HUES48 (cell line): ENCODE measurements at regions not wholly inside any gene's neighbourhood (a gene's known extent, or its start where the extent isn't known, plus 50 kb on each side); places are given as distances from the start of the nearest gene placed in this dataset.

Experiments
- H3K27ac ChIP-seq: one replicate; pipeline ENCODE4 v1.7.0; 2013; ENCODE audit warnings: low read depth, low read length, inconsistent platforms
- H3K27me3 ChIP-seq: 2 replicates; pipeline ENCODE4 v1.6.1; 2013; ENCODE audit warnings: mild to moderate bottlenecking, low read length; ENCODE audit not compliant: control insufficient read depth, insufficient read depth
- H3K36me3 ChIP-seq: 2 replicates; pipeline ENCODE4 v1.6.1; 2013; ENCODE audit warnings: low read length; ENCODE audit not compliant: control insufficient read depth, insufficient read depth
- H3K4me1 ChIP-seq: 2 replicates; pipeline ENCODE4 v1.6.1; 2013; ENCODE audit warnings: mild to moderate bottlenecking, low read length; ENCODE audit not compliant: control insufficient read depth, insufficient read depth
- H3K4me3 ChIP-seq: 2 replicates; pipeline ENCODE4 v1.5.1; 2013; ENCODE audit warnings: mild to moderate bottlenecking, low read depth, low read length
- H3K9ac ChIP-seq: 2 replicates; pipeline ENCODE4 v1.6.1; 2013; ENCODE audit warnings: mild to moderate bottlenecking, low read depth, low read length, moderate library complexity
- H3K9me3 ChIP-seq: 2 replicates; pipeline ENCODE4 v1.6.1; 2013; ENCODE audit warnings: low read length; ENCODE audit not compliant: control insufficient read depth, insufficient read depth

GRCh38 chr1:232431326-232431725, 198.6 kb downstream of the SIPA1L2 start:
- Histone ChIP-seq H3K27me3 (no peaks in the 10 kb centered on the region), H3K4me3 (no peak overlapping the region), H3K27ac (no peak overlapping the region), H3K9ac (no peak overlapping the region), H3K4me1 (no peaks in the 10 kb centered on the region; the same call in 1 of the 2 replicates), H3K36me3 (peaks cover 15% of the 10 kb centered on the region), H3K9me3 (no peaks in the 10 kb centered on the region)

DNA sequence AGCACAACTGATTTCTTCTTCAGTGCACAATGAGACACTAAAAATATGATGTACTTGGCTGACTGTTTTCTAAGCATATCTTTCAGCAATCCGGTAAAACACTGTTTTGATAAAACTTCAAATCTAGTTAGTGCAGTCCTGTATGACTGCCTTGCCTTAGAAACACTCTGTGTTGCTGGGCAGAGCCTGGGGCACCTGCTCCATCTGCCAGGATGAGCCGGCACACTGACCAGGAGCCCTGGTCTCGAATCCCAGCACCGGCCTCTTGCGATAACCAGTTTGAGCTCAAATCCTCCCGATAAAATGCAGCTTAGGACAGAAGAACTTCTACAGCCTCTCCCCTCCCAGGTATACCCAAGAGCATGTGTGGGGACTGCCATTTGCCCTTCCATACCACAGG, 199.5 kb downstream of the SIPA1L2 start:
- no peak overlapping the region for H3K9ac ChIP-seq
- H3K4me3 ChIP-seq: no peak overlapping the region
- H3K36me3 ChIP-seq: peaks cover 15% of the 10 kb centered on the region
- no peaks in the 10 kb centered on the region for H3K9me3 ChIP-seq
- H3K4me1 ChIP-seq: no peaks in the 10 kb centered on the region; the same call in 1 of the 2 replicates
- H3K27me3 ChIP-seq: no peaks in the 10 kb centered on the region
- no peak overlapping the region for H3K27ac ChIP-seq

- Histone ChIP-seq H3K27me3 (no peaks in the 10 kb centered on the region), H3K36me3 (peaks cover 10% of the 10 kb centered on the region), H3K4me3 (no peak overlapping the region), H3K4me1 (no peaks in the 10 kb centered on the region; the same call in 1 of the 2 replicates), H3K27ac (no peak overlapping the region), H3K9me3 (no peaks in the 10 kb centered on the region), H3K9ac (no peak overlapping the region)
Observed at GRCh38 chr1:232428786-232429530, 201.0 kb downstream of the SIPA1L2 start.

DNA sequence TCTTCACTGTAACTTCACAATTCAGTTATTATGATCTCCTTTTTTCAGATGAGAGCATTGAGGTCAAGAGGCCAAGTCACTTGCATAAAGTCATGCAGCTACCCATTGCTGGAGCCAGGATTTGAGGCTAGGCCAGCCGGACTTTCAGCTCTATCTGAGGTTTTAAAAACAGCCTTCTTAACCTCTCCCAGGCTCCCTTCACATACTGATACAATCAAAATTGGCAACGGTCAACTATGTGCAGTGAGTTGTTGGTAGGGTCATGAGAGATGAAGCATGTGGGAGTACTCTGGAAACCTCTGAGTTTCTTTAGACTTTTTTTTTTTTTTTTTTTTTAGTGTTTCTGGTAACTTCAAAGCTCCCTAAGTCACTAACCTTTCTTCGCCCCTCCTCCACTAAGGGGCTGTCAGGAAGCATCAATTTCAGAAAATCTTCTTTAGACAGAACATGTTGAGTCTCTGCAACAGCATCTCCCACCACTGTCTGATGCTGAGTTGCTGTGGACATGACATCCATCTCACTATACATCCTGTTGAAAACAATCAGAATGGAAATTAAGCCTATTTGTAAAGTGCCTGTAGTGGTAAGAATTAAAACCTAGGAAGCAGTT, 201.8 kb downstream of the SIPA1L2 start:
- no peaks in the 10 kb centered on the region for H3K27me3 ChIP-seq
- H3K4me1 ChIP-seq: no peaks in the 10 kb centered on the region; the same call in 1 of the 2 replicates
- H3K36me3 ChIP-seq: peaks cover 10% of the 10 kb centered on the region
- H3K4me3 ChIP-seq: no peak overlapping the region
- no peak overlapping the region for H3K27ac ChIP-seq
- no peak overlapping the region for H3K9ac ChIP-seq
- no peaks in the 10 kb centered on the region for H3K9me3 ChIP-seq

GRCh38 chr1:232426801-232427200, 203.1 kb downstream of the SIPA1L2 start:
- Histone ChIP-seq H3K27ac (no peak overlapping the region), H3K9me3 (no peaks in the 10 kb centered on the region), H3K4me3 (no peak overlapping the region), H3K27me3 (no peaks in the 10 kb centered on the region), H3K36me3 (peaks cover 10% of the 10 kb centered on the region), H3K9ac (no peak overlapping the region), H3K4me1 (no peaks in the 10 kb centered on the region; the same call in 1 of the 2 replicates)

- peaks cover 10% of the 10 kb centered on the region for H3K36me3 ChIP-seq
- H3K4me1 ChIP-seq: no peaks in the 10 kb centered on the region; the same call in 1 of the 2 replicates
- H3K4me3 ChIP-seq: no peak overlapping the region
- H3K9ac ChIP-seq: no peak overlapping the region
- no peak overlapping the region for H3K27ac ChIP-seq
- H3K9me3 ChIP-seq: no peaks in the 10 kb centered on the region
- no peaks in the 10 kb centered on the region for H3K27me3 ChIP-seq
Observed at GRCh38 chr1:232425421-232425820, 204.5 kb downstream of the SIPA1L2 start.

DNA sequence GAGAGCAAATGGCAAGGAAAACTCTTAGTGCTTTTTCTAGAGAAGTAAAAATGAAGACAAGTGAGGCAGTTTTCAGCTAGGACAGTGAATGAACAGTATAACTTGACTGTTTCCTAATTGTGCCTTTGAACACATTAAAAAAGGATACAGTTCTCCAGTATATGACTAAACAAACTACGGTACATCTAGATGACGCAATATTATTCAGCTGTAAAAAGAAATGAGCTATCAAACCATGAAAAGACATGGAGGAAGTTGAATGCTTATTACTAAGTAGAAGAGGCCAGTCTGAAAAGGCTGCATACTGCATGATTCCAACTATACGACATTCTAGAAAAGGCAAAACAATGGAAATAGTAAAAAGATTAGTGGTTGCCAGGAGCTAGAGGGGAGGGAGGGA, 206.3 kb downstream of the SIPA1L2 start:
- Histone ChIP-seq H3K9ac (no peak overlapping the region), H3K27me3 (no peaks in the 10 kb centered on the region), H3K27ac (no peak overlapping the region), H3K4me3 (no peak overlapping the region), H3K4me1 (no peaks in the 10 kb centered on the region), H3K36me3 (peaks cover 10% of the 10 kb centered on the region), H3K9me3 (no peaks in the 10 kb centered on the region)

DNA sequence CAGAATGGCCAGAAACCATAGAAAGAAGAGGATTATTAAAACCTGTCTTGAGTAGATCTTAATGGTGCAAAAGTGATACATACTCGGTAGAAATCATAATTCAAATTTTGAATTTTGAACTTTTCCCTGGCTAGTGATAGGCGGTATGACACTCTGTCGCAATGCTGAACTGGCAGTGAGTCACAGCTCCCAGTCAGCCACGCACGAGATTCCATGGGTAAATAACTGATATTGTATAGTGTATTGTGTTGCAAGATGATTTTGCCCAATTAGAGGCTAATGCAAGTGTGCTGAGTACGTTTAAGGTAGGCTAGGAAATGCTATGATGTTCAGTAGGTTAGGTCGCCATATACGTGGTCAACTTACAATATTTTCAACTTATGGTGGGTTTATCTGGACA, 207.0 kb downstream of the SIPA1L2 start:
- H3K9ac ChIP-seq: no peak overlapping the region
- no peak overlapping the region for H3K4me3 ChIP-seq
- no peaks in the 10 kb centered on the region for H3K9me3 ChIP-seq
- H3K4me1 ChIP-seq: no peaks in the 10 kb centered on the region
- H3K36me3 ChIP-seq: peaks cover 8% of the 10 kb centered on the region
- H3K27me3 ChIP-seq: no peaks in the 10 kb centered on the region
- H3K27ac ChIP-seq: no peak overlapping the region

DNA sequence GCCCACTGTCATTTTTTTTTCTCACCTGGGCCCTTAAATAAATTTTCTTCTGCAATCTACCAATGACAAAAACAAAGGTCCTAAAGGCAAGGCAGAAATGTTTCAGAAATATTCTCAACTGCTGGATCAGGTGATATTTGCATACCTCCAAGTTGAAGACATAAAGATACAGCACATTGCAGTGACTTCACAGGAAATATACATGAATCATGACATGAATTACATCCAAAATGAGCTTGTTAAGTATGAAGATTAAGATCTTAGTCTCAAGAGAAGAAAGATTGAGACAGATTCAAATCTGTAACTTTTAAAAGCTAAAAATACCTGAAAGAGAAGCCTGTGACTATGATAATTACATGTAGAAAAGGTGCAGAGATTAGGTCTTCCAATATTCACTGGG, 207.8 kb downstream of the SIPA1L2 start:
- Histone ChIP-seq H3K36me3 (peaks cover 1% of the 10 kb centered on the region), H3K27ac (no peak overlapping the region), H3K4me3 (no peak overlapping the region), H3K27me3 (no peaks in the 10 kb centered on the region), H3K4me1 (no peaks in the 10 kb centered on the region), H3K9ac (no peak overlapping the region), H3K9me3 (no peaks in the 10 kb centered on the region)

- H3K4me3 ChIP-seq: no peak overlapping the region
- no peaks in the 10 kb centered on the region; the same call in 1 of the 2 replicates for H3K36me3 ChIP-seq
- no peaks in the 10 kb centered on the region for H3K27me3 ChIP-seq
- H3K9me3 ChIP-seq: no peaks in the 10 kb centered on the region
- H3K27ac ChIP-seq: no peak overlapping the region
- no peak overlapping the region for H3K9ac ChIP-seq
- H3K4me1 ChIP-seq: no peaks in the 10 kb centered on the region
Observed at GRCh38 chr1:232421143-232421796, 208.7 kb downstream of the SIPA1L2 start.
